GM23248 (cell line): ENCODE measurements at regions not wholly inside any gene's neighbourhood (a gene's known extent, or its start where the extent isn't known, plus 50 kb on each side); places are given as distances from the start of the nearest gene placed in this dataset.

Experiments
- EZH2 ChIP-seq: fragments of 200-600 bp; sonication (generic); IDR thresholded peaks from 2 replicates; pipeline ENCODE4 v1.6.1; 2018; ENCODE audit warnings: antibody characterized with exemption, mild to moderate bottlenecking; ENCODE audit not compliant: insufficient read depth, poor library complexity, severe bottlenecking
- EZH2phosphoT487 ChIP-seq: fragments of 200-600 bp; sonication (generic); IDR thresholded peaks from 2 replicates; pipeline ENCODE4 v1.6.1; 2018; ENCODE audit warnings: antibody characterized with exemption, moderate library complexity, mild to moderate bottlenecking, low read depth; ENCODE audit not compliant: insufficient read depth

DNA sequence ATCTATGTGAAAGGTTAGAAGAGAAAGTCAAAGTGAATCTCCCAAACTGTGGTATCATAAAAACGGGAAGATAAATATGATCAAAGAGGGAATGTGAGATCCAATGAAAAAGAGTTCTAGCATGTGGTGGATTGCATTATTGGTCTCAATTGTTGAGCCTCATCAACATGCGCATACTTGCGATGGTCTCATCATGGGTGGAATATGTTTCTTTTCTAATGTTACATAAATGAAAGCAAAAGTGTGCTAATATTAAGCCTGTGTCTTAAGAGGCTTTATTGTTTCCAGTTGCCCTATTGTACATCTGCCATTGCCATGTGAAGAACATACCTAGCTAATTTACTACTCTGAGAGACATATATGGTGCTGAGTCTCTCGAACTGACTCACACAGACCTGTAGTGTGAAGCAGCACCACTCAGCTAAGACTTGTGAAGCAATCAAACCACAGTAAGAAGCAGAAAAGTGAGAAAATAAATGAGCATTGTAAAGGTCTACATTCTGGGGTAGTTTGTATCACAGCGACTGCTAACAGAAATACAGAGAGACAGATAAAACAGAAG is 645.5 kb upstream of the PCDH15 start:
- no peak for TF ChIP-seq EZH2
- no peak for TF ChIP-seq EZH2phosphoT487
